HK-2 (cell line): ENCODE measurements at regions not wholly inside any gene's neighbourhood (a gene's known extent, or its start where the extent isn't known, plus 50 kb on each side); places are given as distances from the start of the nearest gene placed in this dataset.
A peak's percentile ranks its signal among the peaks of the same experiment; 100 is the strongest.

ENCODE experiments used
- DNase-seq: peaks from one replicate; pipeline ENCODE4 v3.0.0-alpha.2; 2018; ENCODE audit not compliant: unreplicated experiment

DNA sequence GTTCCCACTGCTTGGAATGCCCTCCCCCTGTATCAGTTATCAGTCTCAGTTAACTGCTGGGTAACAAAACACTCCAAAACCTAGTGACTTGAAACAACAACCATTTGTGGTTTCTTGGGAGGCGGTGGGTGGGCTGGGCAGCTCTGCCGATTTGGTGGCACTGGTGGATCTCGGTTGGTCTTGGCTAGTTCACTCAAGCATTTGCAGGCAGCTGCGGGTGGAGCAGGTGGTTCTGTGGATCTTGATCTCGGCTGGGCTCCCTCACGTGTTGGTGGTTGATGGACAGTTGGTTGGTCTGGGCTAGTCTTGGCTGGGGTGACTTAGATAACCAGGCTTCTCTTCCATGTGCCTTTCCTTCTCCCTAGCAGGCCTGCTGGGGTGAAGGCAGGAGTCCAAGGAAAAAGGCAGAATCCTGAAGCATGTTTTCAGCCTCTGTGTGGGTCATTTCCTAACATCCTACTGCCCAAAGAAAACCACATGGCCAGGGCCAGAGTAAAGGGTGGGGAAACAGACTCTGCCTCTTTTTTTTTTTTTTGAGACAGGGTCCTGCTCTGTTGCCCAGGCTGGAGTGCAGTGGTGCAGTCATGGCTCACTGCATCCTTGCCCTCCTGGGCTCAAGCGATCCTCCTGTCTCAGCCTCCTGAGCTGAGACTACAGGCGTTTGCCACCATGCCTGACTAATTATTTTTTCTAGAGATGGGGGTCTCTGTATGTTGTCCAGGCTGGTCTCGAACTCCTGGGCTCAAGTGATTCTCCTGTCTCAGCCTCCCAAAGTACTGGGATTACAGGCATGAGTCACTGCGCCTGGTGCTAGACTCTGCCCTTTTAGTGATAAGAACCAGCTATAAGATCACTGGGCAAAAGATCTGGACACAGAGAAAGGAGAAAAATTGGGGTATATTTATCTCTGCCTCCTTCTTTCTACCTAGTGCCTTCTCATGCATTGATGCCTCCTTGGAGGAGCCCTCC, 183.7 kb downstream of the RGS3 start:
- no peak for DNase-seq

GRCh38 chr9:113648048-113648447, 184.5 kb downstream of the RGS3 start:
- no peak for DNase-seq

- DNase-seq, result no peak
These were observed 185.1 kb downstream of the RGS3 start for GRCh38 chr9:113648586-113648985.

DNA sequence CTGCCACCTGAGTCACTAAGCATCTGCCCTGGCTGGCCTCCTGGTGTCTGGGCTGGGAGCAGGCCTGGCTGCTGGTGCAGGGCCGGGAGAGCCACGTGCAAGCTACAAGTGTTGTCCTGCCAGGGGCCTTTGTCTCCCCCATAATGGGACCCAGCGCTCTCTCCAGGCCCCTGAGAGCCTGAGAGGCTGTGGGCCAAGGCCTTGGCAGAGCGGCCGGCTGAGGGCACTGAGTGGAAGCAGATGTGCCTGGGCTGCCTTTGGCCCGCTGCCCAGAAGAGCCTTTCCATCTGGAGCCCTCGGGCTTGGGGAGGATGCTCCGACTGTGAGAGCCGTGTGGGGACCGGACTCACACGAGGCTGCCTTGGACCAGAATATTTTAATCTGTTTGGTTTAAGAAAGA, 185.5 kb downstream of the RGS3 start:
- DNase-seq, result no peak

DNA sequence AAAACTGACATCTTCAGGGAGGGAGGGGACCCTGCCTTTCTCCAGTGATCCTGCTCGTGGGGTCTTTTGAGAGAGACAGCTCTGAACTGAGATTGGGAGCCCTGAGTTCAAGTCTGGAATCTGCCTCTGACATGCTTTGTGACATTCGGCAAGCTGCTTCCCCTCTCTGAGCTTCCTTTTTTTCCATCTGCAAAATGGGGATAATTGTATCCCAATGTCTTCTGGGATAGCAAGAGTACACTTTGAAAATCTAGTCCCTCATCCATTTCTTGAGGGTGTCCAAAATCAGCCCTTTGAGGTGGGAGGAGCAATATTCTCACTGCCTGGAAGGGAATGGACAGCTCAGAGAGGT, 186.3 kb downstream of the RGS3 start:
- DNase-seq, result no peak

GRCh38 chr9:113650207-113651131, 186.9 kb downstream of the RGS3 start:
- DNase-seq, result peak; percentile 87

GRCh38 chr9:113651896-113652295, 188.4 kb downstream of the RGS3 start:
- no peak for DNase-seq

DNA sequence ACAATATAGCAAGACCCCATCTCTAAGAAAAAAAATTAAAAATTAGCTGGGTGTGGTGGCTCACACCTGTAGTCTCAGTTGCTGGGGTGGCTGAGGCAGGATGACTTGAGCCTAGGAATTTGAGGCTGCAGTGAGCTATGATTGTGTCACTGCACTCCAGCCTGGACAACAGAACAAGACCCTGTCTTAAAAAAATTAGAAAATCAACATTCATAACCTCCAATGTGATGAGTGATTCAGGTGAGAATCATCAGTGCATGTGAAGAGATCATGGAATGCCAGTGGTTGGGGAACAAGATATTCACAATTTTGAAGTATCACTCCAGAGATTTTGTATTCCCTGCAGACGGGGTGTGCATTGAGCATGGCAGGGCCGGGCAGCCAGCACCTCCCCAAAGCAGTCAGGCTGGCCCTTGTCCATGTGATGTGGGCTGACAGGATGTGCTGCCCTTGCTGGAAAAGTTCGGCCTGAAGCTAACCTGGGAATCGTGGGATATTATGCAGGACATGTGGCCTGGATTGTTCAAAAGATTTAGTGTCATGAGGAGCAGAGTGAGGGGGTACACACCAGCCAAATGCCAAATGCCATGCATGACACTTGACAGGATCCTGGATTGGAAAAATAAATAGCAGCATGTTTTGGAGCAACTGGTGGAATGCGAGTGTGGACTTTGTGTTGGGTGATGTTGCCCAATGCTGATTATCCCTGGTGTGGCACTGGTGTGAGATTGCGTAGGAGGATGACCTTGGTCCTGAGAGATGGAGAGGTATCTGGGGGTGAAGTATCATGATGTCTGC, 189.0 kb downstream of the RGS3 start:
- DNase-seq, result no peak

- no peak for DNase-seq
These were observed 190.4 kb downstream of the RGS3 start for GRCh38 chr9:113653746-113654604.

GRCh38 chr9:113654605-113655428, 191.3 kb downstream of the RGS3 start:
- no peak for DNase-seq

GRCh38 chr9:113656771-113657670, 193.5 kb downstream of the RGS3 start:
- DNase-seq, result no peak

- peak; percentile 83 for DNase-seq
These were observed 194.4 kb downstream of the RGS3 start for GRCh38 chr9:113657765-113658544.

DNA sequence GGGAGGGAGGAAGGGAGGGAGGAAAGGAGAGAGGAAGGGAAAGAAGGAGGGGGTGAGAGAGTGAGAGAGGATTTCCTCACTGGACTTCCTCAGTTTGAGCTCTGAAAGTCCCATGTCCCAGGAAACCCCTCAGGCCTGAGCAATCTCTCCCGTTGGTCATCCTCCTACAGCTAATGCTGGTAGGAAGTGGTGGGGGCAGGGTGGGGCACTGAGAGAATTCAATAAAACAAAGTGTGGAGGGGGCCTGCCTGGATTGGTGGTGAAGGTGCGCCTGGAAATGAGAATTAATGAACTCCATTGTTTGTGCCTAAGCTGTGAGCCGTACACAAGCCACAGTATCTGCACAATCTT, 195.0 kb downstream of the RGS3 start:
- no peak for DNase-seq

- no peak for DNase-seq
These were observed 195.5 kb downstream of the RGS3 start for GRCh38 chr9:113659039-113659438.

DNA sequence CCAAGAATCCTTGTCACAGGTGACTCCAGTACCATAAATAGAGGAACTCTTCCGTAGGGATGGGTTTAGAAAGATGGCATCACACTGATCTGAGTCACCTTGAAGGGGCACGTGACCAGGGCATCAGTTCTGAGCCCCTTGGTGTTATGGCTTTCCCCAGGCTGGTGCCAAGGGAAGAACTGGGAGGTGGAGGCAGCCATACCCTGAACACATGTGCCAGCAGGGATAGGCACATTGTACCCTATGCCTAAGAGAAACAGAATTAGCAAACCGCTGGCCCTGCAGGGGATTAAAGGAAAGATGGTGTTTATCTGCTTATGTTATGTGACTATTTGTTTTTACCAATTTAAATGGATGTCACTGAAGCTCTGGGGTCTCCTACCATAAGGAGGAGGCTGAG, 196.2 kb downstream of the RGS3 start:
- no peak for DNase-seq

DNA sequence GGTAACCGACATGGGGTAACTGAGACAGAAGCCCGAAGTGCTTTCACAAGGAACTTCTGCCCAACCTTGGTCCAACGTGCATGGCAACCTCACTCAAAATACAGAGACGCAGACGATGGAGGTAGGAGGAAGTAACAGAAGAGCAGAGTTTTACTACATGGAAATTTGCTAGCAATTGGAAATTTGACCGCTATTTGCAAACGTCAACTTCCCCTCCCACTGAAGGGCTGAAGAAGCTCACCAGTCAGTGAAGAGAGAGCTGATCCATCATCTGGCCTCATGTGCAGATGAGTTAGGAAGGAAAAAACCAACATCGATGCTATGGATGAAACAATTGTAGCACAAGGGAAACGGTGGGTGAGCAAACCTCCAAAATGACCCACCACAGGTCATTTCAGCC, 196.7 kb downstream of the RGS3 start:
- DNase-seq, result no peak

DNA sequence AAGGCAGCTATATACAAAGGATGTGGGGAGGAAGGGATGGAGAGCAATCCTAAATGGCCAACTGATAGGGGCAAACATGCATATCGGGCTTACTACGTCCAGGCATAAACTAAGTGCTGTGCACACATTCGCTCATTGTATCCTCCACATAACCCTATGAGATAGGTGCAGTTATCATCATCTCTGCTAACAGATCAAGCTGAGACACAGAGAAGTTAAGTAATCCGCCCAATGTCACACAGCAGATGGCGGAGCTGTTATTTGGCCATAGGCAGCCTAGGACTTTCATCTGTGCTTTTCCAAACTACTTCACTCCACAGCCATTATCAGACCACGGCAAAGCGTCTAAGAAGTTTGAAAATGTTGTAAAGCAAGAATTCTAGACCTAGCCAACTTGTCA, 197.5 kb downstream of the RGS3 start:
- no peak for DNase-seq

GRCh38 chr9:113664181-113664875, 200.8 kb downstream of the RGS3 start:
- no peak for DNase-seq
